Posterior vena cava (tissue), 2 donors: ENCODE measurements at regions not wholly inside any gene's neighbourhood (a gene's known extent, or its start where the extent isn't known, plus 50 kb on each side); places are given as distances from the start of the nearest gene placed in this dataset.
A peak's percentile ranks its signal among the peaks of the same experiment; 100 is the strongest.
"Not testable (repeated sequence)": the region's sequence is repeated elsewhere in the genome, so short reads cannot be mapped to it uniquely, and the experiment has no call there.

Experiments
- DNase-seq: peaks from one replicate; pipeline ENCODE4 v3.0.0-alpha.2; 2020; ENCODE audit warnings: low spot score
- intact Hi-C, 2 donors: fragments of 100-400 bp; cut with DNase I; formaldehyde crosslinking; loops; one replicate each; pipeline versions ENCODE4 v1.14.1 to v1.14.2; 2022 to 2023
- donor health status: DM: yes; HTN: yes; CAD: no.
- donor health status: DM: yes; HTN: yes; CAD: no.

GRCh38 chr4:64022560-64022959 is 386.7 kb downstream of the TECRL start:
- intact Hi-C loops: no loop called here
- DNase-seq: no peak

GRCh38 chr4:64016893-64017292 is 392.4 kb downstream of the TECRL start:
- no peak for DNase-seq
- intact Hi-C loops: no loop called here

- intact Hi-C loops: no loop called here
- DNase-seq: no peak
Observed at GRCh38 chr4:64014647-64015046, 394.6 kb downstream of the TECRL start.

- intact Hi-C loops: no loop called here
- no peak for DNase-seq
Observed at GRCh38 chr4:64001229-64001898, 407.9 kb downstream of the TECRL start.

- intact Hi-C loops: no loop called here
Observed at GRCh38 chr4:64000241-64000640, 409.0 kb downstream of the TECRL start.

GRCh38 chr4:63986253-63986652 is 423.0 kb downstream of the TECRL start:
- DNase-seq: no peak
- intact Hi-C loops: no loop called here

More at GRCh38 chr4:64000241-64000640, 409.0 kb downstream of the TECRL start:
- DNase-seq: no peak

- no peak for DNase-seq
- intact Hi-C loops: no loop called here
Observed at GRCh38 chr4:63983224-63983623, 426.0 kb downstream of the TECRL start.

- no peak for DNase-seq
- intact Hi-C loops: no loop called here
Observed at GRCh38 chr4:63965875-63966274, 443.4 kb downstream of the TECRL start.

GRCh38 chr4:63942706-63943286 is 466.5 kb downstream of the TECRL start:
- intact Hi-C loops: not testable (repeated sequence)
- peak; percentile 76 for DNase-seq

- DNase-seq: no peak
Observed at GRCh38 chr4:63937961-63938360, 471.3 kb downstream of the TECRL start.

GRCh38 chr4:63922146-63922545 is 487.1 kb downstream of the TECRL start:
- no peak for DNase-seq
- intact Hi-C loops: no loop called here

More at GRCh38 chr4:63937961-63938360, 471.3 kb downstream of the TECRL start:
- intact Hi-C loops: no loop called here

GRCh38 chr4:63921561-63921960 is 487.7 kb downstream of the TECRL start:
- DNase-seq: no peak
- intact Hi-C loops: no loop called here

- no peak for DNase-seq
- intact Hi-C loops: no loop called here
Observed at GRCh38 chr4:63919636-63920365, 489.4 kb downstream of the TECRL start.

GRCh38 chr4:63906660-63907183 is 502.5 kb downstream of the TECRL start:
- intact Hi-C loops: no loop called here
- DNase-seq: no peak

- no peak for DNase-seq
- intact Hi-C loops: no loop called here
Observed at GRCh38 chr4:63904201-63904600, 505.0 kb downstream of the TECRL start.

- intact Hi-C loops: no loop called here
Observed at GRCh38 chr4:63901304-63901703, 507.9 kb downstream of the TECRL start.

GRCh38 chr4:63898961-63899360 is 510.3 kb downstream of the TECRL start:
- no peak for DNase-seq
- intact Hi-C loops: no loop called here

More at GRCh38 chr4:63901304-63901703, 507.9 kb downstream of the TECRL start:
- no peak for DNase-seq

GRCh38 chr4:63894161-63894560 is 515.1 kb downstream of the TECRL start:
- intact Hi-C loops: no loop called here

GRCh38 chr4:63869370-63869769 is 539.9 kb downstream of the TECRL start:
- no peak for DNase-seq
- intact Hi-C loops: no loop called here

More at GRCh38 chr4:63894161-63894560, 515.1 kb downstream of the TECRL start:
- no peak for DNase-seq

- no peak for DNase-seq
- intact Hi-C loops: no loop called here
Observed at GRCh38 chr4:63851496-63851895, 557.8 kb downstream of the TECRL start.
